Fibroblast of the aortic adventitia (primary cell): ENCODE measurements at regions not wholly inside any gene's neighbourhood (a gene's known extent, or its start where the extent isn't known, plus 50 kb on each side); places are given as distances from the start of the nearest gene placed in this dataset.

Experiments used
- DNase-seq: peaks from one replicate; pipeline ENCODE4 v3.0.0-alpha.2; 2010; ENCODE audit warnings: low read depth
- H3K4me3 ChIP-seq: 2 replicates; pipeline ENCODE4 v1.5.1; 2011; ENCODE audit warnings: low read depth, mild to moderate bottlenecking, control low read depth, low read length, moderate library complexity
- CTCF ChIP-seq: IDR thresholded peaks from 2 replicates; pipeline ENCODE4 v1.5.1; 2011; ENCODE audit warnings: mild to moderate bottlenecking, low read length, control low read depth, inconsistent platforms; ENCODE audit not compliant: insufficient read depth

GRCh38 chr11:92682952-92683351 lies 286.5 kb upstream of the MTNR1B start:
- TF ChIP-seq CTCF, result no peak
- no peak for DNase-seq

GRCh38 chr11:92685049-92685448 lies 284.4 kb upstream of the MTNR1B start:
- DNase-seq, result no peak
- H3K4me3 ChIP-seq, result no peak overlapping the region
- no peak for TF ChIP-seq CTCF

More at GRCh38 chr11:92682952-92683351, 286.5 kb upstream of the MTNR1B start:
- no peak overlapping the region for H3K4me3 ChIP-seq

GRCh38 chr11:92687724-92688123 lies 281.7 kb upstream of the MTNR1B start:
- no peak overlapping the region for H3K4me3 ChIP-seq
- no peak for TF ChIP-seq CTCF
- no peak for DNase-seq

GRCh38 chr11:92688416-92688815 lies 281.0 kb upstream of the MTNR1B start:
- no peak for TF ChIP-seq CTCF
- DNase-seq, result no peak
- no peak overlapping the region for H3K4me3 ChIP-seq

GRCh38 chr11:92692826-92693546 lies 276.5 kb upstream of the MTNR1B start:
- no peak for DNase-seq
- TF ChIP-seq CTCF, result no peak
- H3K4me3 ChIP-seq, result no peak overlapping the region

GRCh38 chr11:92696076-92696475 lies 273.4 kb upstream of the MTNR1B start:
- no peak for DNase-seq
- TF ChIP-seq CTCF, result no peak
- no peak overlapping the region for H3K4me3 ChIP-seq
